ENCODE measurements at regions not wholly inside any gene's neighbourhood (a gene's known extent, or its start where the extent isn't known, plus 50 kb on each side); places are given as distances from the start of the nearest gene placed in this dataset.

DNA sequence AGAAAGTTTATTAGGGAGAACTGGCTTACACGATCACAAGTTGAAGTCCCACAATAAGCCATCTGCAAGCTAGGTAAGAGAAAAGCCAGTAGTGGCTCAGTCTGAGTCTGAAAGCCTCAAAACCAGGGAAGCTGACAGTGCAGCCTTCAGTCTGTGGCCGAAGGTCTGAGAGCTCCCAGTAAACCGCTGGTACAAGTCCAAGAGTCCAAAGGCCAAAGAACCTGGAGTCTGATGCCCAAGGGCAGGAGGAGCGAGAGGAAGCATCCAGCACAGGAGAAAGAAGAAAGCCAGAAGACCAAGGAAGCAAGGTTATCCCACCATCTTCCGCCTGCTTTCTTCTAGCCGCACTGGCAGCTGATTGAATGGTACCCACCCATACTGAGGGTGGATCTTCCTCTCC is 97.3 kb upstream of the FBN2 start:
- H3K27ac ChIP-seq (ENCODE audit: low read length): no peak overlapping the region
- no peaks in the 10 kb centered on the region for H3K36me3 Mint-ChIP-seq
- 82% methylated on average over 6 of the region's 6 CpGs for WGBS (ENCODE audit: insufficient coverage)
- no peaks in the 10 kb centered on the region for H3K27me3 Mint-ChIP-seq
- H3K9me3 Mint-ChIP-seq: peaks cover 2 to 5% (median 3%) of the 10 kb centered on the region in 3 donors
- H3K4me1 Mint-ChIP-seq: no peaks in the 10 kb centered on the region
- DNase-seq: no peak
- no peak overlapping the region for H3K4me3 ChIP-seq (ENCODE audit: control insufficient read depth in 1 of 2, extremely low read depth in 1 of 2, low read length in 1 of 2)
- H3K9me3 ChIP-seq: no peaks in the 10 kb centered on the region
- H3K4me1 ChIP-seq (ENCODE audit: control insufficient read depth in 1 of 2, extremely low read depth in 1 of 2, insufficient read depth in 2 of 2, low read length in 2 of 2): no peaks in the 10 kb centered on the region
- H3K27ac Mint-ChIP-seq: no peak overlapping the region
- POLR2A ChIA-PET: no interaction called here
- no peaks in the 10 kb centered on the region for H3K36me3 ChIP-seq (ENCODE audit: control insufficient read depth in 2 of 2, extremely low read depth in 1 of 2, insufficient read depth in 1 of 2, low read length in 1 of 2)
- no peaks in the 10 kb centered on the region for H3K27me3 ChIP-seq (replicated peaks in 1 of 2; ENCODE audit: control insufficient read depth in 2 of 2, extremely low read depth in 1 of 2, insufficient read depth in 2 of 2, low read length in 1 of 2)
- CTCF ChIA-PET: no interaction called here
- H3K4me3 Mint-ChIP-seq: no peak overlapping the region
- no peak for ATAC-seq (replicated peaks in 1 of 4)

DNA sequence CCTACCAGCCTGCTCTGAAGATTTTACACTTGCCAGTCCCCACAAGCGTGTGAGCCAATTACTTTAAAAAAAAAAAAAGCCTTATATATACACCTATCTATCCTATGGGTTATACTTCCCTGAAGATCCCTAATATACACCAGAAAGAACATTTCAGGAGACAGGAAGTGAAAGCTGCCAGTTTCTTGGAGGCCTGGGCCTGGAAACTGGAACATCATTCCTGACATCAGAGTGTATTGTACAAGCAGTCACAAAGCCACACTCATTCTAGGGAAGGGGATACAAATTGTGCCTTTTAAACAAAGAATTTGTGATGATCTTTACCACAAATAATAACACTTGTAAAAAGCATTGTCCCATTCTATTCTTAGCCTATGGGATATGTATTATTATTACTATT is 98.3 kb upstream of the FBN2 start:
- Histone ChIP-seq H3K9me3 (no peaks in the 10 kb centered on the region), H3K4me3 (ENCODE audit: control insufficient read depth in 1 of 2, extremely low read depth in 1 of 2, low read length in 1 of 2) (no peak overlapping the region), H3K36me3 (ENCODE audit: control insufficient read depth in 2 of 2, extremely low read depth in 1 of 2, insufficient read depth in 1 of 2, low read length in 1 of 2) (no peaks in the 10 kb centered on the region), H3K27ac (ENCODE audit: low read length) (no peak overlapping the region), H3K27me3 (replicated peaks in 1 of 2; ENCODE audit: control insufficient read depth in 2 of 2, extremely low read depth in 1 of 2, insufficient read depth in 2 of 2, low read length in 1 of 2) (no peaks in the 10 kb centered on the region), H3K4me1 (ENCODE audit: control insufficient read depth in 1 of 2, extremely low read depth in 1 of 2, insufficient read depth in 2 of 2, low read length in 2 of 2) (no peaks in the 10 kb centered on the region)
- 80% methylated on average over 1 of the region's 1 CpG for WGBS (ENCODE audit: insufficient coverage)
- Mint-ChIP-seq H3K4me3 (no peak overlapping the region), H3K36me3 (no peaks in the 10 kb centered on the region), H3K9me3 (peaks cover 2 to 5% (median 3%) of the 10 kb centered on the region in 3 donors), H3K27me3 (no peaks in the 10 kb centered on the region), H3K27ac (no peak overlapping the region), H3K4me1 (no peaks in the 10 kb centered on the region)
- ATAC-seq (replicated peaks in 1 of 4) (no peak), DNase-seq (no peak)
- POLR2A ChIA-PET: interaction anchor here in 1 of 2 donors (0.5 kb wide), 1 partner anchor 215 kb away, joined by 3 read pairs; no protein-coding TSS in a partner anchor
- CTCF ChIA-PET: no interaction called here

DNA sequence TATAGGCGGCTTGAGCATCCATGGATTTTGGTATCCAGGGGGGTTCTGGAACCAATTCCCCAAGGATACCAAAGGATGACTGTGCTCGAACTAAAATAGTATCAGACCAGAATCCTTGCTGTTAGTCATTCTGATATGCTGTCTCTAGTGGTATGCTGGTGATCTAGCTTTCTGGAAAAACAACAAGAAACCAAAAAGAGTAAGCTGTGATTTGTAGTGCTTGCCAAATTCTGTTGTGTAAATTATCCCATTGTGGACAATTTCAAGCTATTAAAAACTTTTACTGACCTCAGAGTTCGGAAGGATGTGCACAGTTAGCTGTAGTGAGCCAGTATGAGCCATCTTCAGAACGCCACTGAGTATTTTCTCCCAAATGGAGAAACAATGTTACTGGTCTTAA is 99.0 kb upstream of the FBN2 start:
- no peaks in the 10 kb centered on the region for H3K36me3 Mint-ChIP-seq
- WGBS (ENCODE audit: insufficient coverage): 60% methylated on average over 1 of the region's 4 CpGs

DNA sequence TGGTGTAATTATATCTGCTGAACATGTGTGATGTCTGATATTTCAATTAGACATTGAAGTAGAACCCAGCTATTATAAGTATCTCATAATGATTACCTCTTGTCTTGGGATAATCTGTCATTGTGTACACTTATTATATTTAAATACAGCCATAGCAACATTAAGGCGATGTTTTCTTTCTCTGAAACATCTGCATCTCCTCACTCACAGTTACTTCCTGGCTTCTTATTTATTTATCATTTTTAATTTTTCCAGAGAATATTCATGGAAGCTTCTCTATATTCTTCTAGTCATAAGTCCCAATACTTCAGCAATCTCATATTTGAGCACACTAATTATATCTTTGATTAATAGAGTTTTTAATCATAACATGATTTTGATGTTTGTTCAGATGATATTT is 103.8 kb upstream of the FBN2 start:
- Mint-ChIP-seq H3K4me1 (no peaks in the 10 kb centered on the region), H3K4me3 (no peak overlapping the region), H3K9me3 (peaks cover 0 to 6% (median 4%) of the 10 kb centered on the region in 3 donors), H3K27ac (no peak overlapping the region), H3K36me3 (no peaks in the 10 kb centered on the region), H3K27me3 (no peaks in the 10 kb centered on the region)
- no peak for DNase-seq
- POLR2A ChIA-PET: no interaction called here
- no peaks in the 10 kb centered on the region for H3K27me3 ChIP-seq (replicated peaks in 1 of 2; ENCODE audit: control insufficient read depth in 2 of 2, extremely low read depth in 1 of 2, insufficient read depth in 2 of 2, low read length in 1 of 2)
- WGBS (ENCODE audit: insufficient coverage): no CpG with 5 or more reads among the region's 1 CpG
- H3K4me3 ChIP-seq (ENCODE audit: control insufficient read depth in 1 of 2, extremely low read depth in 1 of 2, low read length in 1 of 2): no peak overlapping the region
- CTCF ChIA-PET: no interaction called here
- H3K9me3 ChIP-seq: no peaks in the 10 kb centered on the region
- H3K36me3 ChIP-seq (ENCODE audit: control insufficient read depth in 2 of 2, extremely low read depth in 1 of 2, insufficient read depth in 1 of 2, low read length in 1 of 2): no peaks in the 10 kb centered on the region
- no peak overlapping the region for H3K27ac ChIP-seq (ENCODE audit: low read length)
- ATAC-seq (replicated peaks in 1 of 4): no peak
- H3K4me1 ChIP-seq (ENCODE audit: control insufficient read depth in 1 of 2, extremely low read depth in 1 of 2, insufficient read depth in 2 of 2, low read length in 2 of 2): no peaks in the 10 kb centered on the region

More for the DNA sequence above, 99.0 kb upstream of the FBN2 start:
- POLR2A ChIA-PET: interaction anchor here in 1 of 2 donors (0.5 kb wide), 1 partner anchor 214 kb away, joined by 3 read pairs; no protein-coding TSS in a partner anchor
- Histone ChIP-seq H3K9me3 (no peaks in the 10 kb centered on the region), H3K4me1 (ENCODE audit: control insufficient read depth in 1 of 2, extremely low read depth in 1 of 2, insufficient read depth in 2 of 2, low read length in 2 of 2) (no peaks in the 10 kb centered on the region), H3K27me3 (replicated peaks in 1 of 2; ENCODE audit: control insufficient read depth in 2 of 2, extremely low read depth in 1 of 2, insufficient read depth in 2 of 2, low read length in 1 of 2) (no peaks in the 10 kb centered on the region), H3K4me3 (ENCODE audit: control insufficient read depth in 1 of 2, extremely low read depth in 1 of 2, low read length in 1 of 2) (no peak overlapping the region), H3K27ac (ENCODE audit: low read length) (no peak overlapping the region), H3K36me3 (ENCODE audit: control insufficient read depth in 2 of 2, extremely low read depth in 1 of 2, insufficient read depth in 1 of 2, low read length in 1 of 2) (no peaks in the 10 kb centered on the region)
- Mint-ChIP-seq H3K27me3 (no peaks in the 10 kb centered on the region), H3K4me1 (no peaks in the 10 kb centered on the region), H3K9me3 (peaks cover 2 to 5% (median 3%) of the 10 kb centered on the region in 3 donors), H3K27ac (no peak overlapping the region), H3K4me3 (no peak overlapping the region)
- no peak for DNase-seq
- CTCF ChIA-PET: no interaction called here
- no peak for ATAC-seq (replicated peaks in 1 of 4)

DNA sequence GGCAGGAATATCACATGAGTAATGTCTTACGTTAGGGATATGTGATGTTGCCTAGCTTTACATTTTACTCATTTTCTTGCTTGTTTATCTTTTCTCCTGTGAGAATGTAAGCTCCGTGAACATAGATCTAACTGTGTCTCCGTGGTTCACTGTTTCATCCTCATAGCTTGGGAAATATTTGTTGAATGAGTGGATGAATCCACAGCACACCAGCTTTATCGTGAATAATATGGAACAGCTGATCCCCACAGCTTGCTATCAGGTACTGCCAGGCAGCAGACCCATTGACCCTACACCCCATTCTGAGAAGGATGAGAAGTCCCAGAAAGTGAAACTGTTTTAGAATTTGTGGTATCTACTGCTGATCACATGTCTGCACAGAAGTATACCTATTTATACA is 106.8 kb upstream of the FBN2 start:
- POLR2A ChIA-PET: no interaction called here
- H3K36me3 Mint-ChIP-seq: no peaks in the 10 kb centered on the region
- no peak overlapping the region for H3K27ac Mint-ChIP-seq
- no peak for DNase-seq
- Histone ChIP-seq H3K27me3 (replicated peaks in 1 of 2; ENCODE audit: control insufficient read depth in 2 of 2, extremely low read depth in 1 of 2, insufficient read depth in 2 of 2, low read length in 1 of 2) (no peaks in the 10 kb centered on the region), H3K9me3 (no peaks in the 10 kb centered on the region), H3K4me1 (ENCODE audit: control insufficient read depth in 1 of 2, extremely low read depth in 1 of 2, insufficient read depth in 2 of 2, low read length in 2 of 2) (no peaks in the 10 kb centered on the region), H3K27ac (ENCODE audit: low read length) (no peak overlapping the region), H3K36me3 (ENCODE audit: control insufficient read depth in 2 of 2, extremely low read depth in 1 of 2, insufficient read depth in 1 of 2, low read length in 1 of 2) (no peaks in the 10 kb centered on the region), H3K4me3 (ENCODE audit: control insufficient read depth in 1 of 2, extremely low read depth in 1 of 2, low read length in 1 of 2) (no peak overlapping the region)
- H3K4me1 Mint-ChIP-seq: no peaks in the 10 kb centered on the region
- no peaks in the 10 kb centered on the region for H3K27me3 Mint-ChIP-seq
- H3K9me3 Mint-ChIP-seq: peaks cover 0 to 6% (median 4%) of the 10 kb centered on the region in 3 donors
- no CpG with 5 or more reads among the region's 4 CpGs for WGBS (ENCODE audit: insufficient coverage)
- no peak for ATAC-seq (replicated peaks in 1 of 4)
- no peak overlapping the region for H3K4me3 Mint-ChIP-seq
- CTCF ChIA-PET: interaction anchor here in 1 of 2 donors (0.8 kb wide), 1 partner anchor 46 kb away, joined by 5 read pairs; no protein-coding TSS in a partner anchor

GRCh38 chr5:128645581-128645980 is 107.5 kb upstream of the FBN2 start:
- Mint-ChIP-seq H3K4me1 (no peaks in the 10 kb centered on the region), H3K27me3 (no peaks in the 10 kb centered on the region), H3K9me3 (peaks cover 3 to 9% (median 4%) of the 10 kb centered on the region in 3 donors), H3K36me3 (no peaks in the 10 kb centered on the region), H3K4me3 (no peak overlapping the region), H3K27ac (no peak overlapping the region)
- no peak overlapping the region for H3K4me3 ChIP-seq (ENCODE audit: control insufficient read depth in 1 of 2, extremely low read depth in 1 of 2, low read length in 1 of 2)
- no peaks in the 10 kb centered on the region for H3K27me3 ChIP-seq (replicated peaks in 1 of 2; ENCODE audit: control insufficient read depth in 2 of 2, extremely low read depth in 1 of 2, insufficient read depth in 2 of 2, low read length in 1 of 2)
- CTCF ChIA-PET: no interaction called here
- no peaks in the 10 kb centered on the region for H3K4me1 ChIP-seq (ENCODE audit: control insufficient read depth in 1 of 2, extremely low read depth in 1 of 2, insufficient read depth in 2 of 2, low read length in 2 of 2)
- POLR2A ChIA-PET: no interaction called here
- no peaks in the 10 kb centered on the region for H3K36me3 ChIP-seq (ENCODE audit: control insufficient read depth in 2 of 2, extremely low read depth in 1 of 2, insufficient read depth in 1 of 2, low read length in 1 of 2)
- no CpG with 5 or more reads among the region's 1 CpG for WGBS (ENCODE audit: insufficient coverage)
- H3K9me3 ChIP-seq: no peaks in the 10 kb centered on the region
- no peak overlapping the region for H3K27ac ChIP-seq (ENCODE audit: low read length)
- no peak for ATAC-seq (replicated peaks in 1 of 4)
- no peak for DNase-seq

GRCh38 chr5:128646176-128646575 is 108.1 kb upstream of the FBN2 start:
- Mint-ChIP-seq H3K27me3 (no peaks in the 10 kb centered on the region), H3K27ac (no peak overlapping the region), H3K4me1 (no peaks in the 10 kb centered on the region), H3K9me3 (peaks cover 3 to 9% (median 4%) of the 10 kb centered on the region in 3 donors), H3K4me3 (no peak overlapping the region), H3K36me3 (no peaks in the 10 kb centered on the region)
- ChIA-PET POLR2A (no interaction called here), CTCF (no interaction called here)
- Histone ChIP-seq H3K4me1 (ENCODE audit: control insufficient read depth in 1 of 2, extremely low read depth in 1 of 2, insufficient read depth in 2 of 2, low read length in 2 of 2) (no peaks in the 10 kb centered on the region), H3K36me3 (ENCODE audit: control insufficient read depth in 2 of 2, extremely low read depth in 1 of 2, insufficient read depth in 1 of 2, low read length in 1 of 2) (no peaks in the 10 kb centered on the region), H3K4me3 (ENCODE audit: control insufficient read depth in 1 of 2, extremely low read depth in 1 of 2, low read length in 1 of 2) (no peak overlapping the region), H3K9me3 (no peaks in the 10 kb centered on the region), H3K27me3 (replicated peaks in 1 of 2; ENCODE audit: control insufficient read depth in 2 of 2, extremely low read depth in 1 of 2, insufficient read depth in 2 of 2, low read length in 1 of 2) (no peaks in the 10 kb centered on the region), H3K27ac (ENCODE audit: low read length) (no peak overlapping the region)
- no peak for ATAC-seq (replicated peaks in 1 of 4)
- DNase-seq: no peak
- WGBS (ENCODE audit: insufficient coverage): no CpG with 5 or more reads among the region's 2 CpGs
